ENCODE measurements at regions not wholly inside any gene's neighbourhood (a gene's known extent, or its start where the extent isn't known, plus 50 kb on each side); places are given as distances from the start of the nearest gene placed in this dataset.

- DNase-seq = no peak
These were observed 262.0 kb downstream of the PPP1R2C start for GRCh38 chrX:42515939-42516338.

DNA sequence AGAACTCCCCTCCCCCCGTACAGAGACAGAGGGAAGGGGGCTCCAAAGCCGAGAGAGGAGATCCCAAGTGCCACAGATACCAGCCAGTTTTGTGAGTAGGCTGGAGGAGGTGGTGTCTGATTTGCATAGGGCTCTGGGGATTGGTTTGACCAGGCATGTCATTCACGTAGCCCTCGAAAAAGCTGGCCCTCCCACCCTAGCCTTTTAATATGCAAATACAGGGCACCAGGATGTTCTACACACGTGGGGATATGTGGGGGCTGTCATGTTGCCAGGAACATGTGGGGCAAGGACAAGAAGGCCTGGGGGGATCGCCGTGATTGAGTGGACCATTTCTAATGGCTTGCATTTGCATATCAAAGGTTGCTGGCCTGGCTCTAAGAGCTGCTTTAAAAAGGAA is 272.9 kb downstream of the PPP1R2C start:
- no peak for DNase-seq

DNA sequence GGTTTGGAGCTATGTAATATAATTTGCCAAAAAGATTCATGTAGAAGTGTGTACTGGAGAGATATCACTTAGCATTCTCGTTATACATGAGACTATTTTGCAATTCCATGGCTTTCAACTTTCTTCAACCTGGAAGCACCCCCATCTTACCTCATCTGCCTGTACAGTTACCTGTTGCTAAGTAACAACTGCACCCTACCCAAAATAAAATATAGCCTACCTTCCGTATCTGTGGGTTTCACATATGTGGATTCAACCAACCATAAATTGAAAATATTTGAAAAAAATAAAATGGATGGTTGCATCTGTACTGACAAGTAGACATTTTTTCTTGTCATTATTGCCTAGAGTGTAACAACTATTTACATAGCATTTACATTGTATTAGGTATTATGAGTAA is 278.3 kb downstream of the PPP1R2C start:
- DNase-seq = no peak

DNA sequence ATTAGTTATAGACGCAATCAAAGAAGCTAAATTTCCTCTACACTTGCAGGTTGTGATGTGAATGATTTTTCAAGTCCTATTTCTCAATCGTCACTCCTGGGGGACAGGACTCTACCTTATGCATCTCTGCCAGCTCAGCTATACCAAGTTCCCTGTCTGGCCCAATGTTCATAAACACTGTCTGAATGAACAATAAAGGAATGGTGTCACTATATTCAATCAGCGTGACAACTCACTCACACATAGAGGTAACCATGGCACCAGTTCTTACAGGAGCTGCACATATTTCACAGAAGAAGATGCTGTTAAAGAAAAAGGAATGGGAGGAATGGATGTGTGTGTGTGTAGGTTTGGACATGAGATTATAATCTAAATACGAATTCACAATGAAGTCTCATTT is 280.6 kb downstream of the PPP1R2C start:
- DNase-seq = no peak

- no peak for DNase-seq
These were observed 281.7 kb downstream of the PPP1R2C start for GRCh38 chrX:42496239-42496638.

DNA sequence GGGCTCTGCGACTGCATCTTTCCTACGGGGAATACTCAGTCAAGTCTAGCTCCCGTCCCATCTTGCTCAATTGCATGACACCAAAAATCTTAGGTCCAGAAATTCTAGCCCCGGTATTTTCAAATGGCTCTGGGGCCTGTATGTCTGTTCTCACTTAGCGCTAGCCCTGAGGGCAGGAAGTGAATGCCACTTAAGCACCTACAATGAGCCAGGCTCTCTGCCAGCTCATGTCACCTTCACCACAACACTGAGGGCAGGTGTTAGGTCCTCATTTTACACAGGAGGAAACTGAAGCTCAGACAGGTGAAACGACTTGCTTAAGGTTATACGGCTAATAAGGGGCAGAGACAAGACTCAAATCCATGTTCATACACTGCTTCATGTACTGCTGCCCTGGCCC is 282.8 kb downstream of the PPP1R2C start:
- peak; percentile 10 for DNase-seq

DNA sequence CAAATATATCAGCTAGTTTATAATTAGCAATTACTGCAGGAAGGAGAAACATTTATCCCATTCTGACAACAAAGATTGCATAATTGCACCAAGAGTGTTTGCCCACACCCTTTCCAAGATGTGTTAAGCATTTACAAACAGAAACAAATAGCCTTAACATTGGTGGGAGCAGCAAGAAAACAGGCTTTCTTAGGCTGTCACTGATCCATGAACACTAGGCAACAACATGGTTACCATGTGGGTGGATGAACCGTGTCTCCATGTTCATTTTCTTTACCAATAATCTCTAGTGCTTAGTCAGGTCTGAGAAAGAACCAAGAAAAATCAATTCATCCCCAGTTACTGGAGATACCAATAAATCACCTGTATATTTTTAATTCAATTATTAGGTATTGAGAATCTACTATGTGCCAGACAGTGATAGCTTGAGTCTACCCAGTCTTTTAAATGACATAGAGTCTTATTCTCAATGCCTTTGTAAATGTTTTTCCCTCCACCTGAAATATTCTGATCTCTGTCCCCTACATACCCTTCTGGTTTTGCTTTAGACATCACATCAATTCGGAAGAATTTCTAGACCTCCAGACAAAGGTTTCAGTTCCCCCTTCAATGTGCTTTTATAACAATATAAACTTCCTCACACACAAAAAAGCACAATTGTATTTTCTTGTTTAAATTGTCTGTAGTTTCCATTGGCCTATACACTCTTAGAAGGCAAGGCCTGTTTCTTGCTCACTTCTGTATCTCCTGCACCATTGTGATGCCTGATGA is 286.6 kb downstream of the PPP1R2C start:
- no peak for DNase-seq

GRCh38 chrX:42490111-42490510 is 287.9 kb downstream of the PPP1R2C start:
- DNase-seq = no peak

DNA sequence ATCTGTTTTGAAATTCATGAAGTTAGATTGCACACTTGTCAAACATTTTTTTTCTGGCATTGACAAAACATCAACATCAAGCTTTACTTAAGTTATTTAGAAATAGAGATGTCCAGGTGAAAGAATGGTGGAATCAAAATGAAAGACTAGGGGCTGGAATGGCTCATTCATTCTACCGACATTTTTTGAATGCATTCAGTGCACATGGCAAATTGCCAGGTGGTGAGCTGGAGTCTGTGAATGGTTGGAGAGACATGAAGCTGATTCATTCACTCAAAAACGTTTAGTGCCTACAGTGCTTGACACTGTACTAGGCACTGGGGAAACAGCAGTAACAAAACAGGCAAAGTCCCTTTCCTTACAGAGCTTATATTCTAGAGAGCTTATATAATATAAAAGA is 292.4 kb downstream of the PPP1R2C start:
- DNase-seq = no peak

- no peak for DNase-seq
These were observed 293.7 kb downstream of the PPP1R2C start for GRCh38 chrX:42484233-42484632.

DNA sequence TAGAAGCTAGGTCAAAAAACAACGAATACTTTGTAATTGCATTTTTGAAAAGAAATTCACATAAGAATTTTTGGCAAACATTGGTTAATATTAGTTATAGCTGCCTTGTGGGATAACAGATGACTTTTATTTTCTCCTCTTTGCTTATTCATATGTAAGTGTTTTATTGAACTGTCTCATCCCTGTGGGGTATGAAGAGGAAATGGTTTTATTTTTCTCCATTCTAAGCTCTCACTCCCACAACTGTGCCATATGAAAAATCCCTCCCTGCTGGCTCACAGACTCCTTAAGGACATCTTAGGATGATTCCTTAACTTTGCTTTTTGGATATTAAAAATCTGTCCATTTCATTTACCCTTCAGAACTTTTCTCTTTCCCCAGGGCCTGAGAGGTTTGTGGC is 300.6 kb downstream of the PPP1R2C start:
- DNase-seq = no peak

DNA sequence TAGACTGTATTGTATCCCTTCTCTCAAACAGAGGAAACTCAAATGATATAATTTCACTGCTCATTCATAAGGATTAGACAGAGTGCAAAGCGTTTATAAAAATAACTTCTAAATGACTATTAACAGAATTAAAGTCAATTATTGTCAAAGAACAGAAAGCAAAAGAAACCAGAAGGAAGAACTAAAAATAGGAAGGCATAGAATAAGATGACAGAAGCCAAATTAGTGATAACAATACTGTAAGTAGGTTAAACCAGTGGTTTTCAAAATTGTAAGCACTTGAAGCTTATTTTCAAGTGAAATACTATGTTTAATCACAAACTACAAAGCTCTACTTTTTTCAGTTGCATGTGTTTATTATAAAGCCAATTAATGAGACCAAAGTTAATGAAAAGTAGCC is 305.2 kb downstream of the PPP1R2C start:
- DNase-seq = no peak

DNA sequence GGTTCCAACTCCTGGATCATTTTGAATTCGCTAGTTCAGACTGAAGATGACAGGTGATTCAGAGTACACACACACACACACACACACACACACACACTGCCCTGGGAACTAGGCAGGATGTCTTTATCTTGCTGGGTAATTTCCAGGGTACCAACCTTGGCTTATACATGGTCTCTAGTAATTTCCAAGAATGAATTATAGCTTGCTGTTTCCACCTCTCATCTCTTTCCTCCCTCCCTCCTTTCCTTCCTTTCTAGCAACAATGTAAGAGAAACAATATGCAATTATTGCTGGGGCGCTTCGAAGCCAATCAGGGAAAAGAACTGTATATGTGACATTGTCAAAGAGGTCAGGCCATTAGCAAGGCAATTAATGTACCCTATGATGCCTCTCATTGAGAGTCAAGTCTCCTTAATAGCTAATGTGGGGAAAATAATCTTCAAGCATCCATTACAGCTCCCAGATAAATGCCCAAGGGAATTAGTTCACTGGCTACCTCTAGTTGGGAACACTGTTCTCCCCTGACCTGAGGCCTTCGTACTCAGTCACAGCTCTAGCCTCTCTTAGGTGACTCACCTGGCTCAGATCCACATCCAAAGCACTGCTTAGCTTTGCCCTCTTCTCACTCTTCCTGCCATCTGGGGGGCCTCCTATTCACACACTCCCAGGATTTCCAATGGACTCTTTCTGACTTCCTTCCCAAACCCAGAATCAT is 311.5 kb downstream of the PPP1R2C start:
- no peak for DNase-seq

DNA sequence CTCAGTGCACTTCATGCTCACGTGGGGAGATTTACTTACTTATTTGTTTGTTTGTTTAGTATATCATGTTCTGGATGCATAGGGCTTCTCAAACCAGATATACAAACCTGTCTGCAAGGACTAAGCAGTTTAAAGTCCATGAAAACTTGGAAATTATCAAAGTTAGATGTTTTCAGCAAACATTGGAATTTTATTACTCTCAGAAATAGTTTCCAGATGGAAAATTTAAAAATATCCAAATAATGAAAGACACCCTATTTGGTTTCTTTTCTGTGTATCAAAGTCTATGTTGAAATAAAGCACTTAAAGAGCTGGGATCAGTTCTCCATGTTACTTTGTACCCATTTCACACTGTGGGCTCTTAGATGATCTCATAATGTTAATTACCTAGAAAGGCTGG is 312.1 kb downstream of the PPP1R2C start:
- DNase-seq = no peak

GRCh38 chrX:42463706-42464490 is 314.1 kb downstream of the PPP1R2C start:
- no peak for DNase-seq

- no peak for DNase-seq
These were observed 315.0 kb downstream of the PPP1R2C start for GRCh38 chrX:42462917-42463316.

DNA sequence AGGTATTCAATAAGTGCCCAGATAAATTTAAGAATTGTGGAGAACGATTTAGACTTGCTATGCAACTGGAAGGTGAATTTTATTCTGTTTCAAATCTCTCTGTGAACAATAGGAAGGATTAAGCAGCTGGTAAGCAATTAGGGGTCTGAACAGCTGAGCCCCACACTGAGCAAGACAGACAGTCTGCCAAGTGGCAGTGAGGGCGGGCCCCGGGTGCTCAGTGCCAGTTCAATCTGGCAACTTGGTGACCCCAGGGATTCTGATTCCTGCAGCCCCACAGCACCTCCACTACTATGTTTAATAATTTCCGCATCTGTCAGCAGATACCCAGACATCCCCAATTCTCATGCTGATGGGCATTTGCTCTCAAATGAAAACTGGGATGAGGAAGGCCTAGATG is 317.3 kb downstream of the PPP1R2C start:
- no peak for DNase-seq

DNA sequence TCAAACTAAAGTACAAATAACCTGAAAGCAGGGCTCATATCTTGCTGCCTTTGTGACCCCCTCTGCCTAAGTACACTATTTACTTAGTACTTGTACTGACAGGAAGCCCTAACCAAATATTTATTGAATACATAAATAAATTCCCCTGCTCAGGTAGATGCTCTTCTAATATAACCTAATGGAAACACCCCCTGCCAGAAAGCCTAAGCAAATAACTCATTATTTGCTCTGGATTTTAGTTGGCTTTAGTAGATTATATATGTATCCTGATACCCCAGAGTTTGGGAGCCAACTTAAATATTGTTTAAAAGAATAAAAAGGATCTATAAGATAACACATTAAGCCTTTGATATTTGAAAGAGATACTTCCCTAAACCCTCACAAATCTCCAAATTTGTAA is 318.2 kb downstream of the PPP1R2C start:
- DNase-seq = no peak

- no peak for DNase-seq
These were observed 321.7 kb downstream of the PPP1R2C start for GRCh38 chrX:42456176-42456700.

DNA sequence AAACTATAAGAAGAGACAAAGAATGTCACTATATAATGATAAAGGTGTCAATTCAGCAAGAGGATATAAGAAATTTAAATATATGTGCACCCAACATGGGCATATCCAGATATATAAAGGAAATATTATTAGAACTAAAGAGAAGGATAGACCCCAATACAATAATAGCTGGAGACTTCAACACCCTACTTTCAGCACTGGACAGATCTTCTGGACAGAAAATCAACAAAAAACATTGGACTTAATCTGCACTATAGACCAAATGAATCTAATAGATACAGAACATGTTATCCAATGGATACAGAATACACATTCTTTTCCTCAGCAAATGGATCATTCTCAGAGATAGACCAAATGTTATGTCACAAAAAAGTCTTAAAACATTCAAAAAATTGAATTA is 327.7 kb downstream of the PPP1R2C start:
- DNase-seq = no peak

DNA sequence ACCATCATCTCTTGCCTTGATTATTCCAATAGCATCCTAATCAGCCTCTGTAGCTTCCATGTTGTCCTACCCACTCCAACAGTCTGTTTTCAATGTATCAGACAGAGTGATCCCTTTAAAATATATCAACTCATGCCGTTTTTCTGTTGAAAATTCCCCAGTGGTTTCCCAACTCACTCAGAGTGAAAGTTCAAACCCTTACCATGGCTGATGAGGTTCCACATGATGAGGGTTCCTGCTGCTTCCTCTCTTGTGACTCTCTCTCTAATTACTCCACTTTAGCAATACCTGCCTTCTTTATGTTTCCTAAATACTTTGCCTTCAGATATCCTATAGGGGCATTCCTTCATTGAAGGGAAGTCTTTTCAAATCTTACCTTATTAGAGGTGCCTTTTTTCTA is 334.7 kb downstream of the PPP1R2C start:
- DNase-seq = no peak

DNA sequence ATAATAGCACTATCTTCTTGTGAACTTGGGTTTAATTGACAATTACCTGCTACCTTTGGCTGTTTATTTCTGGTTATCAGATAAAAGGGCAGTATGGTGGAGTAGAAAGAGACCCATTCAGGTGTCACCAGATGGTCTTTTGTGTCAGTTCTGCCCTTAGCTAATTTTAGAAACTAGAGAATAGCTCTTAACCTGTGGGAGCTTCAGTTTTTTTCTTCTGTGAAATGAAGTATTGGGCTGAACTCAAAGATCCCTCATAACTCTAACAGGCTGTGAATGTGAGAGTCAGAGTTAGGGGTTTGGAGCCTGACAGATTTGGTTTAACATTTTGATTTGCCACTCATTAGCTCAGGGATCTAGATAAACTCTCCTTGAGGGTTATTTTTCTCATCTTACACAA is 335.2 kb downstream of the PPP1R2C start:
- DNase-seq = no peak

GRCh38 chrX:42437211-42437610 is 340.8 kb downstream of the PPP1R2C start:
- no peak for DNase-seq

Data from central memory CD4-positive, alpha-beta T cell (primary cell).